Erythroblast (primary cell): ENCODE measurements at regions not wholly inside any gene's neighbourhood (a gene's known extent, or its start where the extent isn't known, plus 50 kb on each side); places are given as distances from the start of the nearest gene placed in this dataset.

ENCODE experiments used
- GATA1 ChIP-seq: IDR thresholded peaks from 2 replicates; pipeline ENCODE4 v1.6.1; 2011; ENCODE audit warnings: low read depth, mild to moderate bottlenecking, control low read depth, low read length, moderate library complexity
- POLR2A ChIP-seq: IDR thresholded peaks from 2 replicates; pipeline ENCODE4 v1.6.1; 2011; ENCODE audit warnings: mild to moderate bottlenecking, low read length

GRCh38 chr13:109384491-109385241 lies 401.7 kb downstream of the IRS2 start:
- TF ChIP-seq POLR2A (no peak), GATA1 (no peak)
